Inferior parietal cortex (tissue), 1 donor: ENCODE measurements at regions not wholly inside any gene's neighbourhood (a gene's known extent, or its start where the extent isn't known, plus 50 kb on each side); places are given as distances from the start of the nearest gene placed in this dataset.
A peak's percentile ranks its signal among the peaks of the same experiment; 100 is the strongest.

Experiments used
- DNase-seq: peaks from one replicate; pipeline ENCODE4 v3.0.0-alpha.2; 2016; ENCODE audit errors: extremely low spot score

DNA sequence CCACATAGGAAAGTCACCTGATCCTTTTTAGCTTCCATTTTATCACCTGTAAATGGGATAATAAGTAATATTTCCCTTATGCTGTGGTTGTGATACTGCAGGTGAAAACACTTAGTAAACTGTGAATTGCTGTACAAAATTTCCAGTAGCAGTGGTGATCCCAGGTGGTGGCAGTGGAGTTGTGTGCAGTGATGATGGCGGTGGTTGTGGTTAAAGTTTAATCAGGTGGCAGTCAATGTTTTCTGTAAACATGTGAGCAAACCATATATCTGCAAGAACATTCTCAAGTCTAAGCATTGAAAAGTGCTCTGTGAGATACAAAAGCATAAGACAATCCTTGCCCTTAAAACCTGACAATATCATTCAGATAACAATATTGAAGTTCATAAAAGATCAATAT is 480.2 kb downstream of the RASEF start:
- no peak for DNase-seq

- no peak for DNase-seq
Measured at GRCh38 chr9:82583524-82583923, 479.4 kb downstream of the RASEF start.

DNA sequence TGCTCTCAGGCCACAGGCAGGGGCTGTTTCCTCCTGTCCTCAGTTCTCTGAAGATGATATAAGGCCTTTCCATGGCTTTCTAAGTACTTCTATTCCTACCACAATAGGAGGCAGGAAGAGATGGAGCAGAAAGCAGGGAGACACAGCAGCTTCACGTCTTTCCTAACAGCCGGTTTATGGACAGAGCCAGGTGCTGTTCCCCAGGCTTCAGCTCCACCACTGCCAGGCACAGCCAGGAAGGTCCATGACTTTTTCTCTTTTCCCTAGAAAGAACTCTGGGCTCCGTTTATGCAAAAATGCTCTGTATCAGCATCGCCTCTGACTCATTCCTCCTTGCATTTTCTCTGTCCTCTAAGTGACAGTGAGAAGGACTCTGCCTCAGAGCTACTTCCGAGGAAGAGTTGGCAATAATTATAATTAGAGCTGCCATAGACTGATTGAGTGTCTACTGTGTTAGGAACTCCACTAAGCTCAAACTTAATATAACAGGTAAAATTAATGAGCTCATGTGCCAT is 478.5 kb downstream of the RASEF start:
- DNase-seq, result no peak

DNA sequence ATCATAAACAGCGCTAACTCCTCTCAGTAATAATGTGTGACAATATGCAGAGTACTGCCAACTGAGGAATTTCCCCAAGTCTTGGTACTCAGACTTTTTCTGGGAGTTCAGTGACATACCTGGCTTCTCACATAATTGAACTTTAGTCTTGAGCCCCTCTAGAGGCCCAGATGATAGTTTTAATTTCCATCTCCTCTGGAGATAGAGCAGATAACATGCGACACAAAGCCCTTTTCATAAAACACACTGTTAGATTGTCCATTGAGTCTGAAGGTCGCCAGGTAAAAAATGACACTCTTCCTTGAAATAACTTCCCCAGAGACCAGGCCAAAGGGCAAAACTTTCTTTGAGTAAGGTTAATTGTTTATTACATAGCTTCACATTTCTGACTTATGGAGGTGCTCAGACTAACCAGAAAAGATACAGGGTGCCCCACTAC is 476.0 kb downstream of the RASEF start:
- no peak for DNase-seq

DNA sequence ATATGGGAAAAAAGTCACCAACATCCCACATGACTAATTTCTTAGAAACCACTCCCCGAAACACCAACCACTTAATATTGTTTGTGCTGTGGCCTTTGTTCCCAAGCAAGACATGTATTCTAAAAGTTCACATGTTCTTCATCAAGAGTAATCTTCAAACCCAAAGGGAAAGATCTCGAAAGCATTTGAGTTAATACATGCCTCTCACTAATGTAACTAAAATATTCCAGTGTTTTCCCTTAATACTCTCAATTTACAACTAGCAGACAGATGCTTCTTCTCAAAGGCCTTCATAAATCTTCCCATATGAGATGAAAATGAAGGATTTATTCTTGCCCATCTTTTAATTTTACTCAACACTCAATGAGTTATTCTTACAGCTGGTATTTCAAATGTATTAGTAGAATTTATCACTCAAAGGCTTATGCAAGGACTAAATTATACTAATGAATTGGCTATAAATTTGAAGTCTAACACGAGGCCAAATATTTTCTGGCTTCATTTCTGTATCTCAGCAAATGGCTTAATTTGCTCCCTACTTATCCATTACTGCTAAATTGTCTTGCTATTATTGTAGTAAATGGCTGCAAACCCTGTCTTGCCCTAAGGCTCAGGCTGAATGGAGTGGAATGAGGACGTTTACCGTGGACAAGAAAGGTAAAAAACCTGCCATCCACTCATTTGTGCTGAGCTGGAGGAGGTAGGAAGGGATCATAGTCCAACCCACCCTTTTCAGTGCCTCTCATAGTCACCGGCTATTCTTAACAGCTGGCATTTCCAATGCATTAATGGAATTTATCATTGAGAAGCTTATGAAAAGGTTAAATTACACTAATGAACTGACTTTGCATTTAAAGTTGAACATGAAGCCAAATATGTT is 474.4 kb downstream of the RASEF start:
- no peak for DNase-seq

GRCh38 chr9:82590845-82591244 is 472.1 kb downstream of the RASEF start:
- DNase-seq, result no peak

GRCh38 chr9:82593501-82593900 is 469.4 kb downstream of the RASEF start:
- DNase-seq, result no peak

DNA sequence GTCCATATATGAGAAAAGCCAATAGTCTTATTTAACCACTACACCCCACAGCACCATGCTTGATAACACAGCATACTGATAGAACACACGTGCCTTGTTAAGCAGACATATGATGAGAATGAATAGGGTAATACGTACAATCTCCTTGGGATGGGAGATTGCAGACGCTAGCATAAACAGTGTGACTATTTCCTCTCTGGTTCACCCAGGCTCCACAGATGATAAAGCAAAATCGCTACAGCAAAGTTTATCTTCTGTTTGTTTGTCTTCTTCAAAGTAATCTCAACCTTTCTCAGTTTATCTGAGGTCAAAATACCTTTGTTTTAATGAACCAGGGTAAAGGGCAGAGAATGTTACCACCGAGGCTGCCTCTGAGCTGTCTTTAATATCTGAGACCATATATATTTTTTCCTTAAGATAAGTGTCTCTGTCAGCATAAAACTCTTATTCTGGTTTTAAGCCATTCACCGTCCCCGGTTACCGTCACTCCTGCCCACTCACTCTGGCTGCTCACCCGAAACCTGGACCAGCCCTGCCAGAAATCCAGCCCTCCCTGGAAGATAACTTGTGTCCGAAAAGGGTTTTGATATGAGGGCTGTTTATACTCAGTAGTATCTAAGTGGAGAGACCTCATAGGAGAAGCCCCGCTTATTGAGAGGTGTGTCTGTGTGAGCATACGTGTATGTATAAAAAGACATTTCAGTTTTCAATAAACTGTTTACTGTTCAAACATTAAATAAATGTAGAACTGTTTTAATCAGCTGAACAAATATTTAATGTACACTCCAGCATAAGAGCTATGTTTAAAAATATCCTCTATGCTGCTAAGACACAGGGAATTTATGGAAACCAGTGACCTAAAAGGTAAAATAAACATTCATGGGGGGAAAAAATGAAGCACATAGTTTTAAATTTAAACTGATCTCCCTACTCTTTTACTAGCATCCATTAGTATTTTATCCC is 465.4 kb downstream of the RASEF start:
- no peak for DNase-seq

DNA sequence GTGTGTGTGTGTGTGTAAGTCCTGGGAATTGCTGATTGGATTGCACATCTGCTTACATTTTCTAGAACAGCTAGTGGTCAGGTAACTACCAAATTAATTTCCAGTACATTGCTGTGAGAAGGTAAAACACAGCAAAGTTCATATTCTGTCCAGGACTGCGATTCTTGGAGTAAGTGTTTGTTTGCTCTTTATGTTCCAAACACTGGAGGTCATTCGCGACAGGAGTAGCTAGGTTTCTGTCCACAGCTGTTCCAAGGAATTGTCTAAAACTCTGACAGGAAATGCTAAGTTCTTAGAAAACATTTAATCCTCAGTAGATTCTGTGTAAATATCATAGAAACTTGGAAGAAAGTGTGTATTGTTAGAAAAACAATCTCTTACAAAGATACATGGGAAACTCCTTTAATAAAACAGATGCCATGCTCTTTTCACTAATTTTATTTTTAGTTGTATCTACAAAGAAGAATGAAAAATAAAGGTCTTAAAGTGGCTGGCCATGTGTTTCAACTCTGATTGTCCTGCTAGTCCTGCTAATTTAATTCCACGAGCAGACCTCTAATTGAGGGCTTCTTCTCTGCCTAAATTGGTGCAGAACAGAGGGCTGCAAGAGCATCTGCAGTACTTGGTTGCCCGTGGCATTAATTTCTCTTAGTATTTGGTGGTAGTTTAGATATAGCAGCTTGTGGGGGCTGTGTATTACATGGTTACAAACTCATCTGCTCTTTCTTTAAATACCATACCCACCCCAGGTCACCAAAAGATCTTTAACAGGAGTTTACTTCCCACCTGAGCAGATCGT is 464.5 kb downstream of the RASEF start:
- no peak for DNase-seq

DNA sequence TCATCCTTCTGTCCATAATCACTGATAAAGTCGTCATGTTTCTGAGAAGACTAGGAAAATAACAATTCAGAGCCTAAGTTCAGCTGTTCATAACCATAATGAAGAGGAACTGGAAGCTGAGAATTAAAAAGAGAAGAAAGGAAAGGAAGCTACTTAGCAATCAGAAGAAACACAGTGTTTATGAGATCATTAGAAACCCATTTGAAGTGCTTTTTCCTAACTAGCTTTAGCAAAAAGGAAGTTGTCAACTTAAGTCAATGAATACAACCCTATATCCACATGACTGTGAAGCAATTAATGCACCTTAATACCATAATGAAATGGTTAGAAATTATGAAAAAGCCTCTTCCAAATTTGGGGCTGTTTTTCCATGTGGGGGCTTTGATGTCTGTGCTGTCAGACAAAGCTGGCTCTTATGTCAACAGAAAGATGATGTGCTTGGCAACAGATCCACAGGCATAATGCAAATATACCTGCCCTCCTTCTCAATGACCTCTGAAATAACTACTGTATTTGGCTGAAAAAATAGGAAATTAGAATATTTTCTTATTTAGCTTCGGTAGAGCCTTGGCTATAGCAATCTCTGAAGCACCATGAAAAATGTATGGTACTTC is 463.5 kb downstream of the RASEF start:
- no peak for DNase-seq

- DNase-seq, result no peak
Measured at GRCh38 chr9:82600536-82601292, 462.2 kb downstream of the RASEF start.

- DNase-seq, result no peak
Measured at GRCh38 chr9:82601293-82601771, 461.6 kb downstream of the RASEF start.

DNA sequence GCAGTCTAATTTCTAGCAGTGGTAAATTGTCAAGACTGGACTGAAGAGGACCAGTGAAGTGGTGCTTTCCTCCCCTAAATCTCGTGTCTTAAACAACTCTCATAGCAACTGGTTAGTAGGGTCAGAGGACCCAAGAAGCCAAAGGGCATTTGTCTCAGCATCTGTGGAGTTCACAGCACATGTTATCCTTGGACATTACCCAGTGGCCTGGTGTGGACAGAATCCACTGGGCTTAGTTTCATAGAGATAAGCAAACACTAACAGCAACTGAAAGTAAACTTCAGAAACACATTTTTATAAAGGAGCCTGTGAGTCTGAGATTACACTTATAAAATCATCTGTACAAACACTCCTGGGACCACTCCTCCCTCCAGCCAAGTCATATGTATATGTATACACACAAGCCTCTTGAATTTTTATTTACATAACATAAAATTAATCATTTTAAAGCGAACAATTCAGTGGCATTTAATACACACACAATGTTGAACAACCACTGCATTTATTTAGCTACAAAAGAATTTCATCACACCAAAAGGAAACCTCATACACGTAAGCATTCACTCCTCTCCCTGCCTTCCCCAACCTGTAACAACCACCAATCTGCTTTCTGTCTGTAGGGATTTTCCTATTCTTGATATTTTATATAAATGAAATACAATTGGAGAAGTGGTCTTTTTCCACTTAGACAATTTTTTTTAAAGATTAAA is 457.8 kb downstream of the RASEF start:
- DNase-seq, result no peak

DNA sequence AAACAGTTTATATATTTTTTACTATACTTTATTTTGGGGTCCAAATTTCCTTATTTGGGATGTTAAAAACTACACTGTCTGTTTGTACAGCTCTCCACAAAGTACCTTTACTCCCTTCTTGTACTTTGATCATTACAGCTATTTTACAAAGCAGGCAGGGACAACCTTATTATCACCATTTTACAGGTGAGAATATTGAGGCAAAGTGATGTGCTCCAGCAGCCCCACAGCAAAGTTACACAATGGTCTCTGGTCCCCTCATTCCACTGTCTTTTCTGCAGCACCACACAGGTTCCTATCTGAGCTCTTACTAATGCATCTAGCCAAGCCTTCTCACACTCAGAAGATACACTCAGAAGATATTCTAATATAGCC is 457.3 kb downstream of the RASEF start:
- no peak for DNase-seq

- DNase-seq, result no peak
Measured at GRCh38 chr9:82606071-82606470, 456.9 kb downstream of the RASEF start.

DNA sequence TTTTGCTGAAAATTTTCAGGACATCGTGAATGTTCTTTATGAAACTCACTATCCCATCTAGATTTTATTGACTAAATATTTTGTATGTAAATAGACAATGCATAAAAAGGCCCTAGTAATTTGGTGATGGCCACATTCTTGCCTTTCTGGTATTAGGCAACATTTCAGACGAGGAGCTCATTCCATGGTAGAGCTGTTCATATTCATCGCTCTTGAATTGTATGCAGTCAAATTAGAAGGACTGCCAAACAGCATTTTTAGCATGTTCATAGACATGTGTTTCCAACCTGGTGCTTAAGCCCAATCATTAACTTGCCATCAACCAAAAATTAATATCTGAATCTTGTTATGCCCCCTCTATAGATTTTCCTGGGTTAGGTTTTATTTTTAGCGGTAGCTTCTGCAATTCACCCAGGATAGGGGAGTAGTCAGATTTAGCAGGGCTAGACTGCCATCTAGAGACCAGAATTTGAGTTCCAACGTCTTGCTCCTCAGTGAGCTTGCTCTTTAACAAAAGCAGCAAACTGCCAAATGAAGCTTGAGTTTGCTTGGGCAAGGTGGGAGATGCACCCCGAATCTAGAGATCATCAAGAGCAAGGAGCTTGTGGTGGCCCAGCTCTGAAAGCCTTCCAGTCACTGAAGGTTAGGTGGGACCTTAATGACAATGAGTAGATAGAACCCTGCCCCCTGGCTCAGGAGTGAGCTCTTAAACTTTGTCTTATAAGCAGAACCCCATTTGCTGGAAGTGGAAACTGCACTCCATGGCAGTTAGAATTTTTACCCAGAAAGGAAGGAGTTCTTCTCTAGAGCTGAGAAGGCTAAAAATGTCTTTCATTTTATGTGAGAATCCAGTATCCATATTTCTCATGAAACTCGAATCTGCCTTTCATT is 456.2 kb downstream of the RASEF start:
- peak; percentile 58 for DNase-seq

DNA sequence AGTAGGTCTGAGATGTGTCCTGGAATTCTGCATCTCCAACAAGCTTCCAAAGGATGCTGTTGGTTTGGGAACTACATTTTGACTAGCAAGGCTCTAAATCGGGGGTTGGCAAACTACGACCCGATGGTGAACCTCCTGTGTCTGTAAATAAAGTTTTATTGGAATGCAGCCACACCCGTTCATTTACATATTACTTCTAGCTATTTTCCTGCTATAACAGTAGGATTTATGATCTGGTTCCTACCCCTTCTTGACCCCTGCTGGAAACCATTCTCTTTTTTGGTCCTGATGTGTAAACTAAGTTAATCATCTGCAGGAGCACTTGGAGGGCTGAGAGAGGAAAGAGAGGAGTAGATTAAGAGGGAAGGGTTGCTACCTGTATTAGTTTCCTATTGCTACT is 454.5 kb downstream of the RASEF start:
- no peak for DNase-seq

DNA sequence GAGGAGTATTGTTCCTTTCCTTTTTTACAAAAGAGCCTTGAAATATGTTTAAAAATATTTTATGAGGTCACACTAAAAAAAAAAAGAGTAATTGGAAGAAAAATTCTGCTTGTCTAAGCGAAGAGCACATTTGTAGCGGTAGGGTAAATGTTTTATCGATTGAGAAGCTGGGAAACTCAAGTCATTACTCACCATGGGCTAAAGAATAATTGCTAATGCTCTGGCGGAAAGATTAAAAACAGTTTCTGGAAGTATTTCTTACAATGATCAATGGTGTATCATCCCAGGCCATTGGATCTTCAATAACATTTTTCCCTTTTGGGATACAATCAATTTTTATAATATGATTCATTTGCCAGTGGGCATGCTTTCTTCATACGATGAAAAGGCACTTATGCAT is 450.0 kb downstream of the RASEF start:
- no peak for DNase-seq

DNA sequence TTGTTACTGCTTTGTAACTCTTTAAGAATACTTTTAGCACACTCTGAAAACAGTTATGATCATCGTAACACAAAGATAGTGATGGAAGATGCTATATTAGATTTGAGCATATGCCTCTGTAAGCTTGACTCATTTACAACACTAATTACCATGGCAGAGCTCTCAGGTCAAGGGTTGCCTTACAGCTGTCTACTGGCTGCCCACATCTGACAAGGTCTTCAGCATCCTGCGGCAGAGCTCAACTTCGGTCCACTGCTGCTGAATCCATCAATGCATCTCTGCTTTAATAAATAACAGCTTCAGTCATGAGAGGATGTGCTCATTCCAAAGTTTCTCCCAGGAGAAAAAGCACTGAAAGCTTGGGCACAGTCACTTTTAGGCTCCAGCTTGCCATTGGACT is 449.4 kb downstream of the RASEF start:
- DNase-seq, result no peak
